Omental fat pad (tissue), 3 donors: ENCODE measurements at regions not wholly inside any gene's neighbourhood (a gene's known extent, or its start where the extent isn't known, plus 50 kb on each side); places are given as distances from the start of the nearest gene placed in this dataset.

Experiments
- ATAC-seq: fragments of 150-250 bp; one replicate; pipeline ENCODE4 v1.9.1; 2016; ENCODE audit warnings: mild to moderate bottlenecking, moderate library complexity; ENCODE audit not compliant: low FRiP score
- DNase-seq: peaks from one replicate; pipeline ENCODE4 v3.0.0-alpha.2; 2019; ENCODE audit warnings: low spot score
- CTCF ChIP-seq, 3 donors: fragments of 450-650 bp; IDR thresholded peaks; one replicate each; pipeline ENCODE4 v1.5.1; 2016 to 2017; ENCODE audit warnings: antibody characterized with exemption in 3 of 3, mild to moderate bottlenecking in 3 of 3, moderate library complexity in 2 of 3

GRCh38 chr4:24273136-24273535 is 311.2 kb downstream of the DHX15 start:
- TF ChIP-seq CTCF (IDR thresholded peaks at IDR 0.05), result no peak
- DNase-seq, result no peak
- no peak for ATAC-seq

- ATAC-seq (peak; percentile 81), DNase-seq (no peak)
- no peak for TF ChIP-seq CTCF (IDR thresholded peaks at IDR 0.05)
Observed at GRCh38 chr4:24266951-24267722, 317.2 kb downstream of the DHX15 start.

GRCh38 chr4:24265989-24266388 is 318.4 kb downstream of the DHX15 start:
- DNase-seq, result no peak
- TF ChIP-seq CTCF (IDR thresholded peaks at IDR 0.05), result no peak

GRCh38 chr4:24262616-24263015 is 321.7 kb downstream of the DHX15 start:
- TF ChIP-seq CTCF (IDR thresholded peaks at IDR 0.05), result no peak
- ATAC-seq (no peak), DNase-seq (no peak)

More at GRCh38 chr4:24265989-24266388, 318.4 kb downstream of the DHX15 start:
- ATAC-seq, result no peak

- no peak for TF ChIP-seq CTCF (IDR thresholded peaks at IDR 0.05)
- DNase-seq (no peak), ATAC-seq (peak; percentile 33)
Observed at GRCh38 chr4:24262084-24262483, 322.3 kb downstream of the DHX15 start.

GRCh38 chr4:24260923-24261564 is 323.3 kb downstream of the DHX15 start:
- ATAC-seq (peak; percentile 87), DNase-seq (no peak)
- no peak for TF ChIP-seq CTCF (IDR thresholded peaks at IDR 0.05)
